BLaER1 treated with 17β-estradiol and CSF1 and Interleukin-3, amounts not matched to agents 10 nM and 100 nM (cell line): ENCODE measurements at regions not wholly inside any gene's neighbourhood (a gene's known extent, or its start where the extent isn't known, plus 50 kb on each side); places are given as distances from the start of the nearest gene placed in this dataset.

Experiments used
- H3K27ac ChIP-seq, 11 experiments: shearing (Covaris generic); formaldehyde crosslinking; 2 replicates each; pipeline ENCODE4 v1.8.1; 2022
- H3K27me3 ChIP-seq, 11 experiments: shearing (Covaris generic); formaldehyde crosslinking; 2 replicates each; pipeline ENCODE4 v1.8.1; 2022
- H3K36me3 ChIP-seq, 11 experiments: shearing (Covaris generic); formaldehyde crosslinking; 2 replicates each; pipeline ENCODE4 v1.8.1; 2022
- H3K4me1 ChIP-seq, 10 experiments: shearing (Covaris generic); formaldehyde crosslinking; 2 replicates each; pipeline ENCODE4 v1.8.1; 2022
- H3K4me2 ChIP-seq, 11 experiments: shearing (Covaris generic); formaldehyde crosslinking; 2 replicates each; pipeline ENCODE4 v1.8.1; 2022
- H3K4me3 ChIP-seq, 10 experiments: shearing (Covaris generic); formaldehyde crosslinking; 2 replicates each; pipeline ENCODE4 v1.8.1; 2022
- H3K9ac ChIP-seq, 11 experiments: shearing (Covaris generic); formaldehyde crosslinking; 2 replicates each; pipeline ENCODE4 v1.8.1; 2022
- H3K9me3 ChIP-seq, 11 experiments: shearing (Covaris generic); formaldehyde crosslinking; replicated peaks in 1 of 11; 2 replicates each; pipeline ENCODE4 v1.8.1; 2022
- H4K20me1 ChIP-seq, 11 experiments: shearing (Covaris generic); formaldehyde crosslinking; 2 replicates each; pipeline ENCODE4 v1.8.1; 2022
- Cebpa-rat ChIP-seq, 11 experiments: shearing (Covaris generic); IDR thresholded peaks; 2 replicates each; pipeline ENCODE4 v1.8.1; 2022

- H3K9me3 ChIP-seq = no peaks in the 10 kb centered on the region
- no peaks in the 10 kb centered on the region for H3K27me3 ChIP-seq
- H3K9ac ChIP-seq = no peak overlapping the region
- H3K4me1 ChIP-seq = no peaks in the 10 kb centered on the region
- H3K36me3 ChIP-seq = peaks cover 42 to 86% (median 57%) of the 10 kb centered on the region in 11 experiments; a peak in 21 of 22 replicates
- no peak overlapping the region for H3K27ac ChIP-seq
- H4K20me1 ChIP-seq = no peaks in the 10 kb centered on the region
- no peak overlapping the region for H3K4me2 ChIP-seq
- H3K4me3 ChIP-seq = no peak overlapping the region
- TF ChIP-seq Cebpa-rat (IDR thresholded peaks at IDR 0.05) = no peak
Observed at GRCh38 chr6:144806222-144806621, 521.1 kb downstream of the UTRN start.

GRCh38 chr6:144809120-144809519 lies 524.0 kb downstream of the UTRN start:
- no peak overlapping the region for H3K27ac ChIP-seq
- H3K9me3 ChIP-seq = no peaks in the 10 kb centered on the region
- H3K36me3 ChIP-seq = peaks cover 47 to 87% (median 59%) of the 10 kb centered on the region in 11 experiments

GRCh38 chr6:144809969-144810368 lies 524.8 kb downstream of the UTRN start:
- H3K4me2 ChIP-seq = no peak overlapping the region
- H4K20me1 ChIP-seq = no peaks in the 10 kb centered on the region
- no peak for TF ChIP-seq Cebpa-rat (IDR thresholded peaks at IDR 0.05)
- no peaks in the 10 kb centered on the region for H3K27me3 ChIP-seq
- no peak overlapping the region for H3K4me3 ChIP-seq
- H3K9ac ChIP-seq = no peak overlapping the region
- H3K36me3 ChIP-seq = peaks cover 40 to 86% (median 56%) of the 10 kb centered on the region in 11 experiments
- no peaks in the 10 kb centered on the region for H3K4me1 ChIP-seq
- H3K9me3 ChIP-seq = no peaks in the 10 kb centered on the region
- no peak overlapping the region for H3K27ac ChIP-seq

More at GRCh38 chr6:144809120-144809519, 524.0 kb downstream of the UTRN start:
- Histone ChIP-seq H3K27me3 (no peaks in the 10 kb centered on the region), H3K4me1 (no peaks in the 10 kb centered on the region), H3K4me2 (no peak overlapping the region), H3K9ac (no peak overlapping the region), H3K4me3 (no peak overlapping the region), H4K20me1 (no peaks in the 10 kb centered on the region)
- TF ChIP-seq Cebpa-rat (IDR thresholded peaks at IDR 0.05) = no peak

- TF ChIP-seq Cebpa-rat (IDR thresholded peaks at IDR 0.05) = no peak
- Histone ChIP-seq H4K20me1 (no peaks in the 10 kb centered on the region), H3K27me3 (no peaks in the 10 kb centered on the region), H3K4me2 (no peak overlapping the region), H3K4me3 (no peak overlapping the region), H3K4me1 (no peaks in the 10 kb centered on the region), H3K27ac (no peak overlapping the region), H3K9me3 (no peaks in the 10 kb centered on the region), H3K9ac (no peak overlapping the region), H3K36me3 (peaks cover 41 to 88% (median 53%) of the 10 kb centered on the region in 11 experiments)
Observed at GRCh38 chr6:144811140-144811539, 526.0 kb downstream of the UTRN start.

GRCh38 chr6:144816936-144817335 lies 531.8 kb downstream of the UTRN start:
- Histone ChIP-seq H3K9ac (no peak overlapping the region), H3K4me3 (no peak overlapping the region), H3K4me1 (no peaks in the 10 kb centered on the region), H3K4me2 (no peak overlapping the region), H4K20me1 (no peaks in the 10 kb centered on the region), H3K9me3 (no peaks in the 10 kb centered on the region), H3K36me3 (peaks cover 23 to 68% (median 33%) of the 10 kb centered on the region in 11 experiments), H3K27ac (no peak overlapping the region), H3K27me3 (no peaks in the 10 kb centered on the region)
- TF ChIP-seq Cebpa-rat (IDR thresholded peaks at IDR 0.05) = no peak

GRCh38 chr6:144820270-144820669 lies 535.1 kb downstream of the UTRN start:
- H3K27me3 ChIP-seq = no peaks in the 10 kb centered on the region
- H3K4me2 ChIP-seq = no peak overlapping the region
- H3K27ac ChIP-seq = no peak overlapping the region
- no peaks in the 10 kb centered on the region for H3K4me1 ChIP-seq
- H3K4me3 ChIP-seq = no peak overlapping the region
- peaks cover 11 to 62% (median 30%) of the 10 kb centered on the region in 11 experiments for H3K36me3 ChIP-seq
- no peaks in the 10 kb centered on the region for H3K9me3 ChIP-seq
- no peak for TF ChIP-seq Cebpa-rat (IDR thresholded peaks at IDR 0.05)
- no peaks in the 10 kb centered on the region for H4K20me1 ChIP-seq
- no peak overlapping the region for H3K9ac ChIP-seq

GRCh38 chr6:144823131-144823530 lies 538.0 kb downstream of the UTRN start:
- H3K4me2 ChIP-seq = no peak overlapping the region
- no peaks in the 10 kb centered on the region for H3K9me3 ChIP-seq
- no peaks in the 10 kb centered on the region for H3K27me3 ChIP-seq
- no peak overlapping the region for H3K27ac ChIP-seq
- no peak for TF ChIP-seq Cebpa-rat (IDR thresholded peaks at IDR 0.05)
- H3K36me3 ChIP-seq = peaks cover 17 to 77% (median 38%) of the 10 kb centered on the region in 11 experiments
- H3K4me3 ChIP-seq = no peak overlapping the region
- H3K9ac ChIP-seq = no peak overlapping the region
- no peaks in the 10 kb centered on the region for H3K4me1 ChIP-seq
- no peaks in the 10 kb centered on the region for H4K20me1 ChIP-seq

- TF ChIP-seq Cebpa-rat (IDR thresholded peaks at IDR 0.05) = no peak
- H3K4me1 ChIP-seq = no peaks in the 10 kb centered on the region
- no peak overlapping the region for H3K27ac ChIP-seq
- H4K20me1 ChIP-seq = no peaks in the 10 kb centered on the region
- no peak overlapping the region for H3K4me3 ChIP-seq
- H3K9ac ChIP-seq = no peak overlapping the region
- peaks cover 26 to 85% (median 42%) of the 10 kb centered on the region in 11 experiments for H3K36me3 ChIP-seq
- H3K4me2 ChIP-seq = no peak overlapping the region
- H3K27me3 ChIP-seq = no peaks in the 10 kb centered on the region
- H3K9me3 ChIP-seq = no peaks in the 10 kb centered on the region
Observed at GRCh38 chr6:144824018-144824417, 538.9 kb downstream of the UTRN start.

GRCh38 chr6:144834426-144835038 lies 549.4 kb downstream of the UTRN start:
- Histone ChIP-seq H3K36me3 (peaks cover 68 to 98% (median 81%) of the 10 kb centered on the region in 11 experiments), H3K27ac (no peak overlapping the region), H3K4me1 (no peaks in the 10 kb centered on the region), H3K9me3 (no peaks in the 10 kb centered on the region), H3K4me3 (no peak overlapping the region), H4K20me1 (no peaks in the 10 kb centered on the region), H3K4me2 (no peak overlapping the region), H3K27me3 (no peaks in the 10 kb centered on the region), H3K9ac (no peak overlapping the region)
- TF ChIP-seq Cebpa-rat (IDR thresholded peaks at IDR 0.05) = no peak

- no peaks in the 10 kb centered on the region for H3K9me3 ChIP-seq
- no peak overlapping the region for H3K4me3 ChIP-seq
- TF ChIP-seq Cebpa-rat (IDR thresholded peaks at IDR 0.05) = no peak
- no peaks in the 10 kb centered on the region for H3K27me3 ChIP-seq
- H3K4me1 ChIP-seq = no peaks in the 10 kb centered on the region
- no peak overlapping the region for H3K9ac ChIP-seq
- no peak overlapping the region for H3K4me2 ChIP-seq
- no peak overlapping the region for H3K27ac ChIP-seq
- peaks cover 77 to 99% (median 88%) of the 10 kb centered on the region in 11 experiments for H3K36me3 ChIP-seq
- no peaks in the 10 kb centered on the region for H4K20me1 ChIP-seq
Observed at GRCh38 chr6:144835322-144835973, 550.3 kb downstream of the UTRN start.
